ENCODE measurements at regions not wholly inside any gene's neighbourhood (a gene's known extent, or its start where the extent isn't known, plus 50 kb on each side); places are given as distances from the start of the nearest gene placed in this dataset.

GRCh38 chr1:90854397-90854924, 137.4 kb upstream of the BARHL2 start:
- 94% methylated on average over 4 of the region's 4 CpGs for WGBS (ENCODE audit: insufficient coverage)

GRCh38 chr1:90851711-90852050, 134.6 kb upstream of the BARHL2 start:
- peak; percentile 11 for TF ChIP-seq CTCF (IDR thresholded peaks at IDR 0.05)
- ATAC-seq, result no peak
- Histone ChIP-seq H3K27me3 (ENCODE audit: control insufficient read depth, insufficient read depth, low read length) (peaks cover 16% of the 10 kb centered on the region), H3K4me1 (ENCODE audit: control insufficient read depth, insufficient read depth, low read length) (peaks cover 15% of the 10 kb centered on the region), H3K27ac (ENCODE audit: low read length) (no peak overlapping the region), H3K4me3 (ENCODE audit: low read length) (no peak overlapping the region), H3K9me3 (ENCODE audit: control insufficient read depth, insufficient read depth, low read length) (no peaks in the 10 kb centered on the region), H3K36me3 (ENCODE audit: control insufficient read depth, insufficient read depth, low read length) (no peaks in the 10 kb centered on the region)
- intact Hi-C loops (cut with micrococcal nuclease), result no loop called here
- peaks cover 48 to 49% of the 10 kb centered on the region in 2 donors for H3K27me3 Mint-ChIP-seq (ENCODE audit: low read depth in 2 of 2)
- 5% methylated on average over 17 of the region's 21 CpGs for WGBS (ENCODE audit: insufficient coverage)
- H3K9me3 Mint-ChIP-seq, result no peaks in the 10 kb centered on the region
- peak overlapping the region in 1 of 2 donors; percentile 59 for H3K27ac Mint-ChIP-seq
- H3K4me1 Mint-ChIP-seq, result peaks cover 7 to 12% of the 10 kb centered on the region in 2 donors
- no peak for DNase-seq
- H3K4me3 Mint-ChIP-seq, result peak overlapping the region; percentile 78
- H3K36me3 Mint-ChIP-seq, result no peaks in the 10 kb centered on the region

More at GRCh38 chr1:90854397-90854924, 137.4 kb upstream of the BARHL2 start:
- H3K4me3 ChIP-seq (ENCODE audit: low read length), result no peak overlapping the region
- Mint-ChIP-seq H3K27me3 (ENCODE audit: low read depth in 2 of 2) (peaks cover 39 to 45% of the 10 kb centered on the region in 2 donors), H3K9me3 (no peaks in the 10 kb centered on the region), H3K27ac (no peak overlapping the region), H3K36me3 (no peaks in the 10 kb centered on the region), H3K4me3 (no peak overlapping the region), H3K4me1 (peaks cover 7 to 12% of the 10 kb centered on the region in 2 donors)
- intact Hi-C loops (cut with micrococcal nuclease), result no loop called here
- no peak for ATAC-seq
- TF ChIP-seq CTCF (IDR thresholded peaks at IDR 0.05), result no peak
- H3K9me3 ChIP-seq (ENCODE audit: control insufficient read depth, insufficient read depth, low read length), result no peaks in the 10 kb centered on the region
- peaks cover 15% of the 10 kb centered on the region for H3K4me1 ChIP-seq (ENCODE audit: control insufficient read depth, insufficient read depth, low read length)
- DNase-seq, result no peak
- no peaks in the 10 kb centered on the region for H3K36me3 ChIP-seq (ENCODE audit: control insufficient read depth, insufficient read depth, low read length)
- no peak overlapping the region for H3K27ac ChIP-seq (ENCODE audit: low read length)
- peaks cover 16% of the 10 kb centered on the region for H3K27me3 ChIP-seq (ENCODE audit: control insufficient read depth, insufficient read depth, low read length)

GRCh38 chr1:90850898-90851710, 134.0 kb upstream of the BARHL2 start:
- Mint-ChIP-seq H3K4me3 (peak overlapping the region; percentile 91), H3K27me3 (ENCODE audit: low read depth in 2 of 2) (peaks cover 50 to 52% of the 10 kb centered on the region in 2 donors), H3K27ac (peak overlapping the region in 1 of 2 donors; percentile 59), H3K4me1 (peaks cover 7 to 12% of the 10 kb centered on the region in 2 donors), H3K9me3 (no peaks in the 10 kb centered on the region), H3K36me3 (no peaks in the 10 kb centered on the region)
- H3K4me3 ChIP-seq (ENCODE audit: low read length), result peak overlapping the region; percentile 59
- intact Hi-C loops (cut with micrococcal nuclease), result no loop called here
- TF ChIP-seq CTCF (IDR thresholded peaks at IDR 0.05), result peak; percentile 67
- H3K4me1 ChIP-seq (ENCODE audit: control insufficient read depth, insufficient read depth, low read length), result peaks cover 15% of the 10 kb centered on the region
- H3K27ac ChIP-seq (ENCODE audit: low read length), result no peak overlapping the region
- no peaks in the 10 kb centered on the region for H3K9me3 ChIP-seq (ENCODE audit: control insufficient read depth, insufficient read depth, low read length)
- WGBS (ENCODE audit: insufficient coverage), result under 1% methylated on average over 74 of the region's 79 CpGs
- DNase-seq, result peak; percentile 62 to 86
- peaks cover 16% of the 10 kb centered on the region for H3K27me3 ChIP-seq (ENCODE audit: control insufficient read depth, insufficient read depth, low read length)
- peak; percentile 97 to 98 (median 97) for ATAC-seq
- no peaks in the 10 kb centered on the region for H3K36me3 ChIP-seq (ENCODE audit: control insufficient read depth, insufficient read depth, low read length)

All from natural killer cell (primary cell).